Right lobe of liver (tissue), 6 donors: ENCODE measurements at regions not wholly inside any gene's neighbourhood (a gene's known extent, or its start where the extent isn't known, plus 50 kb on each side); places are given as distances from the start of the nearest gene placed in this dataset.

Source experiments
- ATAC-seq, 4 donors: fragments of 200-7000 bp; cut with Tn5 transposase; one replicate each; pipeline ENCODE4 v1.9.1; 2020; ENCODE audit warnings: mild to moderate bottlenecking in 4 of 4, moderate library complexity in 4 of 4
- DNase-seq, 3 donors: peaks; one replicate each; pipeline ENCODE4 v3.0.0-alpha.2; 2020
- H3K27ac ChIP-seq, 3 donors: fragments of 200-600 bp; one replicate each; pipeline ENCODE4 v1.8.0; 2022
- H3K27me3 ChIP-seq, 2 donors: fragments of 200-600 bp; one replicate each; pipeline ENCODE4 v1.8.0; 2022
- H3K36me3 ChIP-seq, 4 donors: fragments of 200-600 bp; sonication (generic) in 1 of 4; one replicate each; pipeline versions ENCODE4 v1.5.1 to v1.8.0; 2017 to 2022; ENCODE audit warnings: control low read depth in 1 of 4
- H3K4me1 ChIP-seq, 4 donors: fragments of 200-600 bp; sonication (generic) in 1 of 4; one replicate each; pipeline versions ENCODE4 v1.5.1 to v1.8.0; 2017 to 2022; ENCODE audit warnings: control low read depth in 1 of 4
- H3K4me3 ChIP-seq, 3 donors: fragments of 200-600 bp; one replicate each; pipeline ENCODE4 v1.8.0; 2022
- H3K9me3 ChIP-seq, 4 donors: fragments of 200-600 bp; sonication (generic) in 1 of 4; one replicate each; pipeline versions ENCODE4 v1.5.1 to v1.8.0; 2017 to 2022; ENCODE audit warnings: control low read depth in 1 of 4
- POLR2A ChIP-seq: fragments of 450-650 bp; IDR thresholded peaks from one replicate; pipeline ENCODE4 v1.6.1; 2017; ENCODE audit warnings: antibody characterized with exemption, mild to moderate bottlenecking
- WGBS: methylation state at CpG from one replicate; pipeline ENCODE4 v1.1.6; 2018; ENCODE audit warnings: low coverage, low lambda C conversion rate; ENCODE audit not compliant: insufficient coverage; ENCODE audit errors: missing lambda C conversion rate; 5-methylcytosine and 5-hydroxymethylcytosine counted together
- intact Hi-C, 2 donors: fragments of 100-400 bp; cut with DNase I; formaldehyde crosslinking; loops; one replicate each; pipeline versions ENCODE4 v1.11.2 to v1.14.1; 2022
- TF ChIP-seq, protein P1 (sequence below), 4 donors: fragments of 200-600 bp in 3 of 4; fragments of 450-650 bp in 1 of 4; IDR thresholded peaks; one replicate each; pipeline versions ENCODE4 v1.5.1 to v1.8.0; 2016 to 2022; ENCODE audit warnings: antibody characterized with exemption in 4 of 4, mild to moderate bottlenecking in 2 of 4
- donor health status: DM: no; HTN: yes; CAD: no.
- donor health status: DM: no; HTN: no; CAD: no.
- donor health status: DM: no; HTN: no; CAD: no.
- donor health status: DM: no; HTN: yes; CAD: no.
- donor health status: DM: no; HTN: yes; CAD: no.

DNA sequence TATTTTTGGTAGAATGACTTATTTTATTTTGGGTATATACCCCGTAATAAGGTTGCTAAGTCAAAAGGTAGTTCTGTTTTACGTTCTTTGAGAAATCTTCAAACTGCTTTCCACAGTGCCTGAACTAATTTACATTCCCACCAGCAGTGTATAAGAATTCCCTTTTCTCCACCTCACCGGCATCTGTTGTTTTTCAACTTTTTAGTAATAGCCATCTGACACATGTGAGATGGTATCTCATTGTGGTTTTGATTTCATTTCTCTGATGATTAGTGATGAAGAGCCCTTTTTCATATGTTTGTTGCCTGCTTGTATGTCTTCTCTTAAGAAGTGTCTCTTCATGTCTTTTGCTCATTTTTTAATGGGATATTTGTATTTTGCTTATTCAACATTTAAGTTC, 215.2 kb upstream of the TFPI start:
- Histone ChIP-seq H3K4me3 (no peak overlapping the region), H3K9me3 (no peaks in the 10 kb centered on the region), H3K27me3 (no peaks in the 10 kb centered on the region), H3K4me1 (no peaks in the 10 kb centered on the region), H3K27ac (no peak overlapping the region), H3K36me3 (no peaks in the 10 kb centered on the region)
- 81% methylated on average over 3 of the region's 3 CpGs for WGBS
- intact Hi-C loops: no loop called here
- no peak for DNase-seq
- no peak for ATAC-seq
- TF ChIP-seq, protein P1, sequence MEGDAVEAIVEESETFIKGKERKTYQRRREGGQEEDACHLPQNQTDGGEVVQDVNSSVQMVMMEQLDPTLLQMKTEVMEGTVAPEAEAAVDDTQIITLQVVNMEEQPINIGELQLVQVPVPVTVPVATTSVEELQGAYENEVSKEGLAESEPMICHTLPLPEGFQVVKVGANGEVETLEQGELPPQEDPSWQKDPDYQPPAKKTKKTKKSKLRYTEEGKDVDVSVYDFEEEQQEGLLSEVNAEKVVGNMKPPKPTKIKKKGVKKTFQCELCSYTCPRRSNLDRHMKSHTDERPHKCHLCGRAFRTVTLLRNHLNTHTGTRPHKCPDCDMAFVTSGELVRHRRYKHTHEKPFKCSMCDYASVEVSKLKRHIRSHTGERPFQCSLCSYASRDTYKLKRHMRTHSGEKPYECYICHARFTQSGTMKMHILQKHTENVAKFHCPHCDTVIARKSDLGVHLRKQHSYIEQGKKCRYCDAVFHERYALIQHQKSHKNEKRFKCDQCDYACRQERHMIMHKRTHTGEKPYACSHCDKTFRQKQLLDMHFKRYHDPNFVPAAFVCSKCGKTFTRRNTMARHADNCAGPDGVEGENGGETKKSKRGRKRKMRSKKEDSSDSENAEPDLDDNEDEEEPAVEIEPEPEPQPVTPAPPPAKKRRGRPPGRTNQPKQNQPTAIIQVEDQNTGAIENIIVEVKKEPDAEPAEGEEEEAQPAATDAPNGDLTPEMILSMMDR (IDR thresholded peaks at IDR 0.05): no peak
- TF ChIP-seq POLR2A: no peak

DNA sequence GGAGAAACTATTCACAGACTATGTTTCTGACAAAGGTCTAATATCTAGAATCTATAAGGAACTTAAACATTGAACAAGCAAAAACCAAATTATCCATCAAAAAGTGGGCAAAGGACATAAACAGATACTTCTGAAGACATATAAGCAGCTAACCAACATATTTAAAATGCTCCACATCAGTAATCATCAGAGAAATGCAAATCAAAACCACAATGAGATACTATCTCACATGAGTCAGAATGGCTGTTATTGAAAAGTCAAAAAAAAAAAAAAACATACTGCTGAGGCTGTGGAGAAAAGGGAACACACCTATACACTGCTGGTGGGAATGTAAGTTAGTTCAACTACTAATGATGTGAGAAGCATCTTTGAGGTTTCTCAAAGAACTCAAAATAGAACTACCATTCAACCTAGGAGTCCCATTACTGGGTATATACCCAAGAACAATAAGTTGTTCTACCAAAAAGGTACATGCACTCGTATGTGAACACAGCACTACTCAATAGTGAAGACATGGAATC, 220.4 kb upstream of the TFPI start:
- WGBS: 54% methylated on average over 1 of the region's 1 CpG
- DNase-seq (no peak), ATAC-seq (no peak)
- Histone ChIP-seq H3K4me1 (no peaks in the 10 kb centered on the region), H3K9me3 (no peaks in the 10 kb centered on the region), H3K36me3 (no peaks in the 10 kb centered on the region), H3K4me3 (no peak overlapping the region), H3K27me3 (no peaks in the 10 kb centered on the region), H3K27ac (no peak overlapping the region)
- TF ChIP-seq, protein P1 (IDR thresholded peaks at IDR 0.05): no peak
- TF ChIP-seq POLR2A: no peak
- intact Hi-C loops: no loop called here

DNA sequence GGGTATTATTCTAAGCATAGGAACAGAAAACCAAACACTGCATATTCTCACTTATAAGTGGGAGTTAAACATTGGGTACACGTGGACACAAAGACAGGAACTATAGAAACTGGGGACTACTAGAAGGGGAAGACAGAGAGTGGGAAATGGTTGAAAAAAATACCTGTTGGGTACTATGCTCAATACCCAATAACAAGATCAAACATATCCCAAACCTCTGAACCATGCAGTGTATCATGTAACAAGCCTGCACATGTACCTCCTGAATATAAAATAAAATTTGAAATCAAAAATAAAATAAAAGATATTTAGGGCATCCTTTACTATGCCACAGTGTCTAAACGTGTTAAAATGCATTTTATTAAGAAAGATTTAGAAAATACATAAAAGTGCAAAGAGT, 221.0 kb upstream of the TFPI start:
- WGBS: 39% methylated on average over 2 of the region's 2 CpGs

DNA sequence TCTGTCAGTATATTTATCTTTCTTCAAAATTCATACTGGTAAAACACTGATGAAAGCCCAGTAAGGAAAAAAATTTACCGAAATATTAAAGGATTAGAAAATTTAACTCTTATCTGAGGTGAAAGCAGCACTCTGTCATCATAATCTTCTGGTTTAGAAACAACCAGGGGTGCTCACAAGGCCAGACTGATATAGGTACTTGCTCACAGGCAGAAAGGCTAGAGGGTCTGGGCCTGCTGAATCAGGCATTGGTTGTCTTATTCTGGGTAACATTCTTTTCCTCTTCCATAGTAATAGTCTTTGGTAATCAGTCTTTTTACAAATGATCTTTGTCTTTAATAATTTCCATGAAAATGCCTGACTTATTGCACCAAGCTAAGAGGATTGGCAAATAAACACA, 221.4 kb upstream of the TFPI start:
- DNase-seq: no peak
- Histone ChIP-seq H3K4me1 (no peaks in the 10 kb centered on the region), H3K36me3 (no peaks in the 10 kb centered on the region), H3K27ac (no peak overlapping the region), H3K4me3 (no peak overlapping the region), H3K9me3 (no peaks in the 10 kb centered on the region), H3K27me3 (no peaks in the 10 kb centered on the region)
- intact Hi-C loops: no loop called here
- ATAC-seq: no peak
- WGBS: 56% methylated on average over 1 of the region's 1 CpG
- TF ChIP-seq, protein P1 (IDR thresholded peaks at IDR 0.05): no peak
- TF ChIP-seq POLR2A: no peak

More for the DNA sequence above, 221.0 kb upstream of the TFPI start:
- no peak for ATAC-seq
- no peaks in the 10 kb centered on the region for H3K9me3 ChIP-seq
- no peak for DNase-seq
- intact Hi-C loops: no loop called here
- TF ChIP-seq, protein P1 (IDR thresholded peaks at IDR 0.05): no peak
- no peak for TF ChIP-seq POLR2A
- H3K27ac ChIP-seq: no peak overlapping the region
- no peaks in the 10 kb centered on the region for H3K4me1 ChIP-seq
- no peaks in the 10 kb centered on the region for H3K36me3 ChIP-seq
- H3K4me3 ChIP-seq: no peak overlapping the region
- no peaks in the 10 kb centered on the region for H3K27me3 ChIP-seq

DNA sequence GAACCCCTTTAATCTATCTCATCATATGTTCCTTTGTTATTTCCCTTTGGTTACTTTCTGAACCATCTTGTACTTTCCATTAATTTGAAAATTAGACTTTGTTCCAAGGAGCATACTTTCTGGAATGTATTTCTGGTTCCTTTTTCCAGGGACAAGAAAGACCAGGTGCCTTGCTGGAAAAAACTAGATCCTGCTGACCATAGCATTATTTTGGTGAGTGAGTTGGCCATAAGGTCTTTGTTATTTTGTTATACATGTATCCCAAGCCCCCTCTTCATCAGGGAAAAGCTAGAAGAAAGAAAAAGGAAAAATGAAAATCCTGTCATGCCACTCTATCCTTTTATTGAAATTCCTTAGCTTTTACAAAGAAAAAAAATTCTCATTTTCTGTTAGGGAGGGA, 228.1 kb upstream of the TFPI start:
- intact Hi-C loops: no loop called here
- Histone ChIP-seq H3K9me3 (no peaks in the 10 kb centered on the region), H3K36me3 (no peaks in the 10 kb centered on the region), H3K4me3 (no peak overlapping the region), H3K27ac (no peak overlapping the region), H3K4me1 (no peaks in the 10 kb centered on the region), H3K27me3 (no peaks in the 10 kb centered on the region)
- TF ChIP-seq POLR2A: no peak
- TF ChIP-seq, protein P1 (IDR thresholded peaks at IDR 0.05): no peak
- DNase-seq (no peak), ATAC-seq (no peak)
